ENCODE measurements at regions not wholly inside any gene's neighbourhood (a gene's known extent, or its start where the extent isn't known, plus 50 kb on each side); places are given as distances from the start of the nearest gene placed in this dataset.

GRCh38 chr21:35932232-35932911 is 128.0 kb downstream of the SETD4 start:
- no peak for DNase-seq

GRCh38 chr21:35929901-35930300 is 130.4 kb downstream of the SETD4 start:
- DNase-seq: no peak

- no peak for DNase-seq
Measured at GRCh38 chr21:35927262-35927661, 133.1 kb downstream of the SETD4 start.

- DNase-seq: no peak
Measured at GRCh38 chr21:35926003-35926740, 134.2 kb downstream of the SETD4 start.

- no peak for DNase-seq
Measured at GRCh38 chr21:35925497-35925896, 134.8 kb downstream of the SETD4 start.

GRCh38 chr21:35924714-35925301 is 135.5 kb downstream of the SETD4 start:
- DNase-seq: no peak

GRCh38 chr21:35923971-35924370 is 136.4 kb downstream of the SETD4 start:
- no peak for DNase-seq

- DNase-seq: no peak
Measured at GRCh38 chr21:35922618-35923017, 137.7 kb downstream of the SETD4 start.

GRCh38 chr21:35921471-35921870 is 138.9 kb downstream of the SETD4 start:
- no peak for DNase-seq

- no peak for DNase-seq
Measured at GRCh38 chr21:35920436-35920835, 139.9 kb downstream of the SETD4 start.

GRCh38 chr21:35915030-35915429 is 145.3 kb downstream of the SETD4 start:
- no peak for DNase-seq

- DNase-seq: no peak
Measured at GRCh38 chr21:35911412-35912191, 148.7 kb downstream of the SETD4 start.

GRCh38 chr21:35909456-35910223 is 150.7 kb downstream of the SETD4 start:
- DNase-seq: no peak

GRCh38 chr21:35908311-35909078 is 151.8 kb downstream of the SETD4 start:
- DNase-seq: no peak

GRCh38 chr21:35906586-35906985 is 153.7 kb downstream of the SETD4 start:
- no peak for DNase-seq

GRCh38 chr21:35905963-35906345 is 154.4 kb downstream of the SETD4 start:
- DNase-seq: no peak

- no peak for DNase-seq
Measured at GRCh38 chr21:35905096-35905962, 155.0 kb downstream of the SETD4 start.

- no peak for DNase-seq
Measured at GRCh38 chr21:35900539-35900938, 159.8 kb downstream of the SETD4 start.

- DNase-seq: no peak
Measured at GRCh38 chr21:35896060-35896459, 164.3 kb downstream of the SETD4 start.

GRCh38 chr21:35895598-35895997 is 164.7 kb downstream of the SETD4 start:
- no peak for DNase-seq

- DNase-seq: no peak
Measured at GRCh38 chr21:35893156-35893555, 167.2 kb downstream of the SETD4 start.

All from activated CD4-positive, CD25-positive, alpha-beta regulatory T cell treated with anti-CD3 and anti-CD28 coated beads, Interleukin-2, amount 50 U/mL, for 72 hours (primary cell).